Prostate gland (tissue), 2 donors: ENCODE measurements at regions not wholly inside any gene's neighbourhood (a gene's known extent, or its start where the extent isn't known, plus 50 kb on each side); places are given as distances from the start of the nearest gene placed in this dataset.

Experiments used
- POLR2A ChIP-seq: fragments of 450-650 bp; IDR thresholded peaks from one replicate; pipeline ENCODE4 v1.6.1; 2016; ENCODE audit warnings: antibody characterized with exemption, mild to moderate bottlenecking
- TF ChIP-seq, protein P1 (sequence below), 4 experiments: fragments of 200-600 bp in 2 of 4; fragments of 450-650 bp in 2 of 4; sonication (generic) in 2 of 4; IDR thresholded peaks; 1 replicate in 3 of 4; 2 replicates in 1 of 4; pipeline ENCODE4 v1.5.1; 2016 to 2019; ENCODE audit warnings: antibody characterized with exemption in 4 of 4, mild to moderate bottlenecking in 2 of 4, moderate library complexity in 2 of 4

- TF ChIP-seq, protein P1, sequence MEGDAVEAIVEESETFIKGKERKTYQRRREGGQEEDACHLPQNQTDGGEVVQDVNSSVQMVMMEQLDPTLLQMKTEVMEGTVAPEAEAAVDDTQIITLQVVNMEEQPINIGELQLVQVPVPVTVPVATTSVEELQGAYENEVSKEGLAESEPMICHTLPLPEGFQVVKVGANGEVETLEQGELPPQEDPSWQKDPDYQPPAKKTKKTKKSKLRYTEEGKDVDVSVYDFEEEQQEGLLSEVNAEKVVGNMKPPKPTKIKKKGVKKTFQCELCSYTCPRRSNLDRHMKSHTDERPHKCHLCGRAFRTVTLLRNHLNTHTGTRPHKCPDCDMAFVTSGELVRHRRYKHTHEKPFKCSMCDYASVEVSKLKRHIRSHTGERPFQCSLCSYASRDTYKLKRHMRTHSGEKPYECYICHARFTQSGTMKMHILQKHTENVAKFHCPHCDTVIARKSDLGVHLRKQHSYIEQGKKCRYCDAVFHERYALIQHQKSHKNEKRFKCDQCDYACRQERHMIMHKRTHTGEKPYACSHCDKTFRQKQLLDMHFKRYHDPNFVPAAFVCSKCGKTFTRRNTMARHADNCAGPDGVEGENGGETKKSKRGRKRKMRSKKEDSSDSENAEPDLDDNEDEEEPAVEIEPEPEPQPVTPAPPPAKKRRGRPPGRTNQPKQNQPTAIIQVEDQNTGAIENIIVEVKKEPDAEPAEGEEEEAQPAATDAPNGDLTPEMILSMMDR (IDR thresholded peaks at IDR 0.05), result no peak
- no peak for TF ChIP-seq POLR2A
These were observed 492.7 kb upstream of the THBS1 start for GRCh38 chr15:39088156-39088555.
